ENCODE measurements at regions not wholly inside any gene's neighbourhood (a gene's known extent, or its start where the extent isn't known, plus 50 kb on each side); places are given as distances from the start of the nearest gene placed in this dataset.

DNA sequence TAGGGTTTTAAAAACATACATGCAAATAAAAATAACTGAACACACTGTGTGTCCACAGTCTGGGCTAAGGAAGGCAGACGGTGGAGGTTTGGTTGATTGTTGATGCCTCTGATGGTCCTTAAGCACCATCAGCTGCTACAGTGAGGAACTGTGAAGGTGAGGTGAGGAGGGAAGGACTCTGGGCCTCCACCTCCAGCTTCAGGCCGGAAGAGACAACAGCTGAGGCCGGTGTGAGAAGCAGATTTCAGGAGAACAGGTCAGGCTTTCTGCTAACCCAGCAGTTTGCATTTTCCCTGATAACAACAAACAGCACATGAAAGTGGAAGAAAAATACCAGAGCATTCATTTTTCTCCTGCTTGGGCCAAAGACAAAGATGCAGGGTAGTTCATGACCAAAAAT lies 189.9 kb upstream of the AJAP1 start:
- Histone ChIP-seq H3K27me3 (no peaks in the 10 kb centered on the region), H3K9me3 (no peaks in the 10 kb centered on the region), H3K4me1 (no peaks in the 10 kb centered on the region), H3K27ac (no peak overlapping the region), H3K4me3 (no peak overlapping the region), H3K36me3 (no peaks in the 10 kb centered on the region)
- ATAC-seq = no peak
- intact Hi-C loops (cut with DNase I) = no loop called here
- TF ChIP-seq CTCF (IDR thresholded peaks at IDR 0.05) = no peak
- no peak for TF ChIP-seq POLR2A (IDR thresholded peaks at IDR 0.05)
- DNase-seq = no peak
- WGBS (ENCODE audit: insufficient coverage, low coverage, low lambda C conversion rate, missing lambda C conversion rate) = 60% methylated on average over 3 of the region's 3 CpGs

- ATAC-seq = no peak
- TF ChIP-seq POLR2A (IDR thresholded peaks at IDR 0.05) (no peak), CTCF (IDR thresholded peaks at IDR 0.05) (no peak)
- intact Hi-C loops (cut with DNase I) = no loop called here
- DNase-seq = no peak
- Histone ChIP-seq H3K9me3 (no peaks in the 10 kb centered on the region), H3K36me3 (no peaks in the 10 kb centered on the region), H3K4me1 (no peaks in the 10 kb centered on the region), H3K27me3 (no peaks in the 10 kb centered on the region), H3K27ac (no peak overlapping the region), H3K4me3 (no peak overlapping the region)
- 60% methylated on average over 1 of the region's 8 CpGs for WGBS (ENCODE audit: insufficient coverage, low coverage, low lambda C conversion rate, missing lambda C conversion rate)
These were observed 187.2 kb upstream of the AJAP1 start for GRCh38 chr1:4467241-4467640.

DNA sequence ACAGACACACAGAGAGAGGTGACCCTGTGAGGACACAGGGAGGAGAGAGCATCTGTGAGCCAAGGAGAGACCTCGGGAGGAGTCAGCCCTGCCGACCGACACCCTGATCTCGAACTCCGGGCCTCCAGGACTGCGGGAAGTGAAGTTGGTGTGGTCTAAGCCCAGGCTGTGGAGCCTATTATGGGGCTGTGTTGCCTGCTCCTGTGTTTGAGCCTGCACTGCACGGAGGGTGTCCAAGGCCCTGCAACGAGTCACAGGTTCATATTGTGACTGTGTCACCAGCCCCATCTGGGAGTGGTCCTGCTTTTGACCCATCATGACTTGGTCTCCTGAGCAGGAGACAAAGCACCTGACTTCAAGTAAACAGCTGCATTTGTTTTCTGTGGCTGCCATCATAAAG lies 186.0 kb upstream of the AJAP1 start:
- DNase-seq (no peak), ATAC-seq (no peak)
- Histone ChIP-seq H3K36me3 (no peaks in the 10 kb centered on the region), H3K27ac (no peak overlapping the region), H3K27me3 (no peaks in the 10 kb centered on the region), H3K4me1 (no peaks in the 10 kb centered on the region), H3K9me3 (no peaks in the 10 kb centered on the region), H3K4me3 (no peak overlapping the region)
- no peak for TF ChIP-seq CTCF (IDR thresholded peaks at IDR 0.05)
- TF ChIP-seq POLR2A (IDR thresholded peaks at IDR 0.05) = no peak
- 40% methylated on average over 1 of the region's 8 CpGs for WGBS (ENCODE audit: insufficient coverage, low coverage, low lambda C conversion rate, missing lambda C conversion rate)
- intact Hi-C loops (cut with DNase I) = no loop called here

GRCh38 chr1:4468804-4469514 lies 185.4 kb upstream of the AJAP1 start:
- TF ChIP-seq CTCF (IDR thresholded peaks at IDR 0.05) (no peak), POLR2A (IDR thresholded peaks at IDR 0.05) (no peak)
- intact Hi-C loops (cut with DNase I) = no loop called here
- Histone ChIP-seq H3K4me1 (no peaks in the 10 kb centered on the region), H3K4me3 (no peak overlapping the region), H3K36me3 (no peaks in the 10 kb centered on the region), H3K9me3 (no peaks in the 10 kb centered on the region), H3K27ac (no peak overlapping the region), H3K27me3 (no peaks in the 10 kb centered on the region)
- no peak for DNase-seq
- WGBS (ENCODE audit: insufficient coverage, low coverage, low lambda C conversion rate, missing lambda C conversion rate) = 52% methylated on average over 7 of the region's 9 CpGs
- no peak for ATAC-seq

- ATAC-seq (no peak), DNase-seq (no peak)
- Histone ChIP-seq H3K4me3 (no peak overlapping the region), H3K27ac (no peak overlapping the region), H3K36me3 (no peaks in the 10 kb centered on the region), H3K27me3 (no peaks in the 10 kb centered on the region), H3K9me3 (no peaks in the 10 kb centered on the region), H3K4me1 (no peaks in the 10 kb centered on the region)
- intact Hi-C loops (cut with DNase I) = no loop called here
- TF ChIP-seq POLR2A (IDR thresholded peaks at IDR 0.05) (no peak), CTCF (IDR thresholded peaks at IDR 0.05) (no peak)
These were observed 178.0 kb upstream of the AJAP1 start for GRCh38 chr1:4476394-4476793.

All from right lobe of liver (tissue), 6 donors.